ENCODE measurements at regions not wholly inside any gene's neighbourhood (a gene's known extent, or its start where the extent isn't known, plus 50 kb on each side); places are given as distances from the start of the nearest gene placed in this dataset.

DNA sequence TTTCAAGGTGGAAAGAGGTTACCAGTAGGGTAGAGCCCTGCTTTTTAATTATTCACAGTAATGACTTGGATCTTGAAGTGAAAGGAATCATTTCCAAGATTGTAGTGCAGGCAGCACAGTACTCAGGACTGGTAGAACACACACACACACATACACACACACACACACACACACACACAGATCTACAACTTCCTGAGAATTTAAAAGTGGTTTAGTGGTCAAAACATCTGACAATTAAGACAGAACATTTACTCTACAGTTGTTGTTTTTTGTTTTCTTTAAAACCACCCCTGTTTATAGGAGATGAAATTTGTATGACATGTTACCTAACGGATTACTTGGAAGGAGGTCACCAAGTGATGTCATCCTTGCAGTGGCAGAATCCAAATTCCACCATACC lies 146.7 kb upstream of the VRK2 start:
- TF ChIP-seq EZH2 (IDR thresholded peaks at IDR 0.05; ENCODE audit: low read depth), result no peak
- TF ChIP-seq, protein P1, sequence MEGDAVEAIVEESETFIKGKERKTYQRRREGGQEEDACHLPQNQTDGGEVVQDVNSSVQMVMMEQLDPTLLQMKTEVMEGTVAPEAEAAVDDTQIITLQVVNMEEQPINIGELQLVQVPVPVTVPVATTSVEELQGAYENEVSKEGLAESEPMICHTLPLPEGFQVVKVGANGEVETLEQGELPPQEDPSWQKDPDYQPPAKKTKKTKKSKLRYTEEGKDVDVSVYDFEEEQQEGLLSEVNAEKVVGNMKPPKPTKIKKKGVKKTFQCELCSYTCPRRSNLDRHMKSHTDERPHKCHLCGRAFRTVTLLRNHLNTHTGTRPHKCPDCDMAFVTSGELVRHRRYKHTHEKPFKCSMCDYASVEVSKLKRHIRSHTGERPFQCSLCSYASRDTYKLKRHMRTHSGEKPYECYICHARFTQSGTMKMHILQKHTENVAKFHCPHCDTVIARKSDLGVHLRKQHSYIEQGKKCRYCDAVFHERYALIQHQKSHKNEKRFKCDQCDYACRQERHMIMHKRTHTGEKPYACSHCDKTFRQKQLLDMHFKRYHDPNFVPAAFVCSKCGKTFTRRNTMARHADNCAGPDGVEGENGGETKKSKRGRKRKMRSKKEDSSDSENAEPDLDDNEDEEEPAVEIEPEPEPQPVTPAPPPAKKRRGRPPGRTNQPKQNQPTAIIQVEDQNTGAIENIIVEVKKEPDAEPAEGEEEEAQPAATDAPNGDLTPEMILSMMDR (conservative IDR thresholded peaks at IDR 0.05), result no peak

All from PC-9 (cell line).